HG02610 (cell line): ENCODE measurements at regions not wholly inside any gene's neighbourhood (a gene's known extent, or its start where the extent isn't known, plus 50 kb on each side); places are given as distances from the start of the nearest gene placed in this dataset.

ENCODE experiments used
- ATAC-seq: cut with Tn5 transposase; IDR thresholded peaks from one replicate; pipeline ENCODE4 v1.9.1; 2021; ENCODE audit warnings: mild to moderate bottlenecking, moderate library complexity; ENCODE audit not compliant: unreplicated experiment

DNA sequence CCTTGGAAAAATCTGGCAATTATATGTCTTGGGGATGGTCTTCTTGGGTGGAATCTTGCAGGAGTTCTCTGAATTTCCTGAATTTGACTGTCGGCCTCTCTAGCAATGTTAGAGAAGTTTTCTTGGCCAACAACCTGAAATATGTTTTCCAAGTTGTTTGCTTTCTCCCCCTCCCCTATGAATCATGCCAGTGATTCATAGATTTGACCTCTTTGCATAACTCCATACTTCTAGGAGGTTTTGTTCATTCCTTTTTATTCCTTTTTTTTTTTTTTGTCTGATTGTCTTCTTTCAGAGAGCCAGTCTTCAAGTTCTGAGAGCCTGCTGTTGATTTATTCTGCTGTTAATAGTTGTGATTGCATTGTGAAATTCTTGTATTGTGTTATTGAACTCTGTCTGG lies 56.7 kb upstream of the SLC44A1 start:
- ATAC-seq, result no peak

DNA sequence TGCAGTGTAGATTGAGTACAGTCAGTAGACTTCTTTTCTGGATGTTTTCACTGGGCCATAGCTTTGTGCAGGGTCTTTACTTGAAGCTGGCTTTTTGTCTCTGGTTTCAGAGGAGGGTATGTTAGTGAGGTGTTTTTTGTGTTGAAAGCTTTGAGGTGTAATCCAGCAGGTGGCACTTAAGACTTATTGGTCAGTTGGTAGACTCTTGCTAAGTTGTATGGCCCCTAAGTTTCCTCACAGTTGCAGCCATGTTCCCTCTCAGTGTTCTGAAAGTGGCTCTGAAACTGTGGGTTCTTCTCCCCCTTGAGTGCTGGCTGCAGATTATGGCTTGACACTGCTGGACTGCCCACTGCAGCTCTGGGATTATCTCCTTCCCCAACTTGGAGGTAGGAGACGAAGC lies 55.7 kb upstream of the SLC44A1 start:
- ATAC-seq, result no peak

DNA sequence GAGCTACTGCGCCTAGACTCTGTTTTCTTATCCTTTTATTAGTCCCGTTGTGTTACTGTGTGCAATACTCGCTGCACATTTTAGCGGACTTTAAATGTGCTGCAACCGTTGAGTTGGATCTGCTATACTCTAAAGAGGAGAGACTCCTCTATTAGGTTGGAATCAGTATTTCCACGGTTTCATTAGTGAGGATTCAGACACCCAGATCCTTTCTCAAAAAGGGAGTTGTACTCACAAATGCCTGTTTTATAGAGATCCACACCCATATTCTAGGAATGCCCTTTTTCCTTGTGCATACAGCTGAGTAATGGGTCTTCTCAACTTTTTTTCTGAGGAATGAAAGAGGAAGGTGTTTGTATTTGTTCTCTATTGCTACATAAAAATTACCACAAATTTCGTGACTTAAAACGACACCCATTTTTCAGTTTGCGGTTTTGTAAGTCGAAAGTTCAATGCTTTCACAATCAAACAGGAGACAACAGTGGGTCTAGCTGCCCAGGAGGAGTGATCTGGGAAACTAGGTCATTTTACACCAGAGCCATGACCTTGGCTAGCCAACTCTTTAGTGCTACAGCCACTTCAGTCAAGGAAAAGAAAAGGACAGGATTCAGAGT lies 52.8 kb upstream of the SLC44A1 start:
- ATAC-seq, result peak; percentile 92

DNA sequence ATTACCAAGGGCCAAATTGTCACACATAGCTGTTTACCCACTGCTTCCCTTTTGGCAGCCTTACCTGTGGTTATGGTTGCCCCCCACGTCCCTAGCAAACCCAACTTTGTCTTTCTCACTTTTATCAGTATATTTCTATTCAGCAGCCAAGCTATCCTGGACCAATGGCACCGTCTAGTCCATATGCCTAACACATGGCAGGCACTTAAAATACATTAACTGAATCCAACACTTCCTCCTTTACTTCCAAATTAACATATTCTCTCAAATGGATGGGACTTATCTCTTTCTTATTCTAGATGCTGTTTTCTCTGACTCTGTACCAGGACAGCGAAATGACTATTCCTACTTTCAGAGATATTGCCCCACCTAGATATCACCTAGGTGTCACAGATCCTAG lies 50.9 kb upstream of the SLC44A1 start:
- no peak for ATAC-seq

DNA sequence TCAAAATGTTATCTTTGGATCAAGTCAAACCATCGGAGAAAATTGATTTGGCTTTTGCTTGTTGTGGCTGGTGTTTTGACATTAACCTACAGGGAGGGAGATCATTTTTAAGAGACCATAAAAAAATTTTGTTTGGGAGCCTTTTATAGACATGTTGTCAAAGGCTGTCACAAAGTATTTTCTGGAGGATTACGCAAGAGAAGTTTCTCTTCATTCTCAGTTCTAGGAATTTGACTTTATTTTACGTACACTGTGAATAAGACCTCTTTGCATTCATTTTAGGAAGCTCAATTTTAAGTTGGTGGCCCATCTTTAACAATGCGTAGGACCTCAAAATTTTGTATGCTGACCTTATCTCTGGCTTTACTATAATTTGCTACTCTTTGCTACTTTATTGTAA lies 50.2 kb upstream of the SLC44A1 start:
- no peak for ATAC-seq
